ENCODE measurements at regions not wholly inside any gene's neighbourhood (a gene's known extent, or its start where the extent isn't known, plus 50 kb on each side); places are given as distances from the start of the nearest gene placed in this dataset.

- no peaks in the 10 kb centered on the region for H3K9me3 Mint-ChIP-seq
- Histone ChIP-seq H3K36me3 (ENCODE audit: control insufficient read depth, insufficient read depth, low read length) (no peaks in the 10 kb centered on the region), H3K9me3 (ENCODE audit: control insufficient read depth, low read length) (no peaks in the 10 kb centered on the region), H3K27me3 (ENCODE audit: control insufficient read depth, insufficient read depth, low read length, poor library complexity, severe bottlenecking) (peaks cover 12% of the 10 kb centered on the region), H3K4me3 (ENCODE audit: low read length) (peak overlapping the region; percentile 80), H3K27ac (ENCODE audit: low read depth, low read length) (no peak overlapping the region), H3K9ac (ENCODE audit: extremely low read depth, low read length, poor library complexity, severe bottlenecking) (no peak overlapping the region), H3K4me1 (ENCODE audit: control insufficient read depth, insufficient read depth, low read length) (peaks cover 5% of the 10 kb centered on the region)
- H3K4me1 Mint-ChIP-seq, result peaks cover 6% of the 10 kb centered on the region
- 11 to 14% methylated on average over 7 to 17 of the region's 17 CpGs for WGBS, 2 experiments (ENCODE audit: insufficient coverage in 1 of 2, insufficient read length in 1 of 2)
- H3K36me3 Mint-ChIP-seq (ENCODE audit: low read depth), result no peaks in the 10 kb centered on the region
- TF ChIP-seq, protein P1, sequence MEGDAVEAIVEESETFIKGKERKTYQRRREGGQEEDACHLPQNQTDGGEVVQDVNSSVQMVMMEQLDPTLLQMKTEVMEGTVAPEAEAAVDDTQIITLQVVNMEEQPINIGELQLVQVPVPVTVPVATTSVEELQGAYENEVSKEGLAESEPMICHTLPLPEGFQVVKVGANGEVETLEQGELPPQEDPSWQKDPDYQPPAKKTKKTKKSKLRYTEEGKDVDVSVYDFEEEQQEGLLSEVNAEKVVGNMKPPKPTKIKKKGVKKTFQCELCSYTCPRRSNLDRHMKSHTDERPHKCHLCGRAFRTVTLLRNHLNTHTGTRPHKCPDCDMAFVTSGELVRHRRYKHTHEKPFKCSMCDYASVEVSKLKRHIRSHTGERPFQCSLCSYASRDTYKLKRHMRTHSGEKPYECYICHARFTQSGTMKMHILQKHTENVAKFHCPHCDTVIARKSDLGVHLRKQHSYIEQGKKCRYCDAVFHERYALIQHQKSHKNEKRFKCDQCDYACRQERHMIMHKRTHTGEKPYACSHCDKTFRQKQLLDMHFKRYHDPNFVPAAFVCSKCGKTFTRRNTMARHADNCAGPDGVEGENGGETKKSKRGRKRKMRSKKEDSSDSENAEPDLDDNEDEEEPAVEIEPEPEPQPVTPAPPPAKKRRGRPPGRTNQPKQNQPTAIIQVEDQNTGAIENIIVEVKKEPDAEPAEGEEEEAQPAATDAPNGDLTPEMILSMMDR (conservative IDR thresholded peaks at IDR 0.05), result no peak
- H3K4me3 Mint-ChIP-seq, result peak overlapping the region; percentile 70
- H3K27me3 Mint-ChIP-seq (ENCODE audit: insufficient read depth), result peaks cover 30% of the 10 kb centered on the region
- no peak for DNase-seq
- H3K27ac Mint-ChIP-seq, result no peak overlapping the region
Observed at GRCh38 chr20:2207770-2208097, 88.1 kb upstream of the TGM3 start.

GRCh38 chr20:2208897-2209296 is 86.9 kb upstream of the TGM3 start:
- H3K4me3 Mint-ChIP-seq, result no peak overlapping the region
- H3K4me1 Mint-ChIP-seq, result peaks cover 3% of the 10 kb centered on the region
- Histone ChIP-seq H3K4me1 (ENCODE audit: control insufficient read depth, insufficient read depth, low read length) (peaks cover 5% of the 10 kb centered on the region), H3K4me3 (ENCODE audit: low read length) (no peak overlapping the region), H3K27ac (ENCODE audit: low read depth, low read length) (no peak overlapping the region), H3K27me3 (ENCODE audit: control insufficient read depth, insufficient read depth, low read length, poor library complexity, severe bottlenecking) (peaks cover 12% of the 10 kb centered on the region), H3K9ac (ENCODE audit: extremely low read depth, low read length, poor library complexity, severe bottlenecking) (no peak overlapping the region), H3K9me3 (ENCODE audit: control insufficient read depth, low read length) (no peaks in the 10 kb centered on the region), H3K36me3 (ENCODE audit: control insufficient read depth, insufficient read depth, low read length) (no peaks in the 10 kb centered on the region)
- H3K27me3 Mint-ChIP-seq (ENCODE audit: insufficient read depth), result peaks cover 34% of the 10 kb centered on the region
- no peak for DNase-seq
- no peaks in the 10 kb centered on the region for H3K36me3 Mint-ChIP-seq (ENCODE audit: low read depth)
- H3K27ac Mint-ChIP-seq, result no peak overlapping the region
- H3K9me3 Mint-ChIP-seq, result no peaks in the 10 kb centered on the region
- WGBS, 2 experiments (ENCODE audit: insufficient coverage in 1 of 2, insufficient read length in 1 of 2), result 85% methylated on average over 2 of the region's 3 CpGs; no CpG with 5 or more reads in 1 of the 2 experiments
- TF ChIP-seq, protein P1 (conservative IDR thresholded peaks at IDR 0.05), result no peak

DNA sequence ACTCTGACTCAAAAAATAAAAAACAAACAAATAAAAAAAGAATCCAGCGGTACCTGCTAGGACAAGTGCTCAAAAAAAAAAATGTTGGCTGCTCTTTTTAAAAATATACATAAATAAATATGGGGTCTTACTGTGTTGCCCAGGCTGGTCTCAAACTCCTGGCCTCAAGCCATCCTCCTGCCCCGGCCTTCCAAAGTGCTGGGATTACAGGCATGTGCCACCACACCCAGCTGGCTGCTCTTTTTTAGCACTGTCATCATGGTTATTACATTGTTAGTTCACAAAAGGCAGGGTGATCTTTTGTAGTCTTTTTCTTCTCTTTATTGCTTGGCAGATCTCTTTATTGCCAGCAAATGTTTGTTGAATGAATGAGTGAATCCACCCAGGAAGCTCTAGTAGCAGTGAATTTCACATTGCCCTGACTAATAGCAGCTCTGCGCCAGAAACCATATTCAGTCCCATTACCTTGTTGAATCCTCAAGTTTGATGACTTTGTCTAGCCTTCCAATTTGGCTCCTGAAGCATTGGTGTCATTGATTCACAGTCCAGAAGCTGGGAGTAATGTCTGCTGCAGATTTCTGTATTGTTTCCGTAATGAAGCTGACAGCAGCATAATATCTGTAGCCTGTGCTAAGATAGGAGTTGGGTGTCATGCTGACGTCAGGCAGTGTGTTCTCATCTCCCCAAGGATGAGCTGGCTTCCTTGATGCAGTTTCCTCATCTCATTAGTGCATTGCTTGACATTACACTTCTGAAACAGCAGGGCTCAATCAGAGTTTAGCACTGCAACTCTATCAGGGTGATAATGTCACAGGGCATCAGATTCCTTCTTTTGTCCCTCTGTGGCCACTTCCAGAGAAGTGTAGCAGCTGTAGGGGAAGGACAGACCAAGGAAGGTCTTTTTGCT is 84.9 kb upstream of the TGM3 start:
- Mint-ChIP-seq H3K4me3 (no peak overlapping the region), H3K9me3 (no peaks in the 10 kb centered on the region), H3K27ac (no peak overlapping the region), H3K36me3 (ENCODE audit: low read depth) (no peaks in the 10 kb centered on the region), H3K27me3 (ENCODE audit: insufficient read depth) (peaks cover 27% of the 10 kb centered on the region), H3K4me1 (no peaks in the 10 kb centered on the region)
- Histone ChIP-seq H3K36me3 (ENCODE audit: control insufficient read depth, insufficient read depth, low read length) (no peaks in the 10 kb centered on the region), H3K9me3 (ENCODE audit: control insufficient read depth, low read length) (no peaks in the 10 kb centered on the region), H3K4me1 (ENCODE audit: control insufficient read depth, insufficient read depth, low read length) (peaks cover 5% of the 10 kb centered on the region), H3K27ac (ENCODE audit: low read depth, low read length) (no peak overlapping the region), H3K27me3 (ENCODE audit: control insufficient read depth, insufficient read depth, low read length, poor library complexity, severe bottlenecking) (peaks cover 12% of the 10 kb centered on the region), H3K4me3 (ENCODE audit: low read length) (no peak overlapping the region), H3K9ac (ENCODE audit: extremely low read depth, low read length, poor library complexity, severe bottlenecking) (no peak overlapping the region)
- DNase-seq, result peak; percentile 47
- 89 to 91% methylated on average over 3 to 5 of the region's 5 CpGs for WGBS, 2 experiments (ENCODE audit: insufficient coverage in 1 of 2, insufficient read length in 1 of 2)
- TF ChIP-seq, protein P1 (conservative IDR thresholded peaks at IDR 0.05), result peak; percentile 34

Measured in endodermal cell (in vitro differentiated cells).